Type B pancreatic cell (in vitro differentiated cells): ENCODE measurements at regions not wholly inside any gene's neighbourhood (a gene's known extent, or its start where the extent isn't known, plus 50 kb on each side); places are given as distances from the start of the nearest gene placed in this dataset.

Experiments
- DNase-seq: peaks from one replicate; pipeline ENCODE4 v3.0.0; 2021; ENCODE audit warnings: mixed read lengths; ENCODE audit not compliant: unreplicated experiment; ENCODE audit errors: extremely low spot score
- H3K27ac Mint-ChIP-seq: 2 replicates; pipeline ENCODE4 v1.8.0; 2021; ENCODE audit warnings: mild to moderate bottlenecking, mixed read lengths
- H3K27me3 Mint-ChIP-seq: 2 replicates; pipeline ENCODE4 v1.8.0; 2021; ENCODE audit warnings: mixed read lengths
- H3K36me3 Mint-ChIP-seq: 2 replicates; pipeline ENCODE4 v1.8.0; 2021; ENCODE audit warnings: mixed read lengths
- H3K4me1 Mint-ChIP-seq: one replicate; pipeline ENCODE4 v1.8.0; 2021; ENCODE audit warnings: mixed read lengths; ENCODE audit not compliant: unreplicated experiment
- H3K4me3 Mint-ChIP-seq: 2 replicates; pipeline ENCODE4 v1.8.0; 2021; ENCODE audit warnings: mild to moderate bottlenecking, mixed read lengths
- H3K9me3 Mint-ChIP-seq: 2 replicates; pipeline ENCODE4 v1.8.0; 2021; ENCODE audit warnings: mixed read lengths
- CTCF ChIP-seq: fragments of 200-600 bp; sonication (generic); conservative IDR thresholded peaks from 2 replicates; pipeline ENCODE4 v1.5.0; 2021; ENCODE audit warnings: antibody characterized with exemption, mild to moderate bottlenecking

- H3K9me3 Mint-ChIP-seq: no peaks in the 10 kb centered on the region
- peaks cover 32% of the 10 kb centered on the region for H3K4me1 Mint-ChIP-seq
- no peaks in the 10 kb centered on the region for H3K36me3 Mint-ChIP-seq
- H3K27ac Mint-ChIP-seq: no peak overlapping the region
- no peak for DNase-seq
- no peak for TF ChIP-seq CTCF
- no peak overlapping the region for H3K4me3 Mint-ChIP-seq
- H3K27me3 Mint-ChIP-seq: peaks cover 6% of the 10 kb centered on the region
Observed at GRCh38 chr5:158116965-158117364, 258.0 kb upstream of the CLINT1 start.

- H3K27ac Mint-ChIP-seq: no peak overlapping the region
- no peaks in the 10 kb centered on the region for H3K36me3 Mint-ChIP-seq
- H3K9me3 Mint-ChIP-seq: no peaks in the 10 kb centered on the region
- peaks cover 31% of the 10 kb centered on the region for H3K4me1 Mint-ChIP-seq
- no peak overlapping the region for H3K4me3 Mint-ChIP-seq
- DNase-seq: no peak
- TF ChIP-seq CTCF: no peak
- H3K27me3 Mint-ChIP-seq: peaks cover 6% of the 10 kb centered on the region
Observed at GRCh38 chr5:158115468-158115867, 256.5 kb upstream of the CLINT1 start.

- H3K36me3 Mint-ChIP-seq: no peaks in the 10 kb centered on the region
- no peak overlapping the region for H3K27ac Mint-ChIP-seq
- no peaks in the 10 kb centered on the region for H3K9me3 Mint-ChIP-seq
- H3K27me3 Mint-ChIP-seq: no peaks in the 10 kb centered on the region
- H3K4me1 Mint-ChIP-seq: peaks cover 12% of the 10 kb centered on the region
- TF ChIP-seq CTCF: no peak
- H3K4me3 Mint-ChIP-seq: no peak overlapping the region
- no peak for DNase-seq
Observed at GRCh38 chr5:158108177-158108576, 249.2 kb upstream of the CLINT1 start.

GRCh38 chr5:158100373-158100888, 241.5 kb upstream of the CLINT1 start:
- peaks cover 15% of the 10 kb centered on the region for H3K27me3 Mint-ChIP-seq
- TF ChIP-seq CTCF: no peak
- no peak overlapping the region for H3K4me3 Mint-ChIP-seq
- H3K9me3 Mint-ChIP-seq: no peaks in the 10 kb centered on the region
- H3K27ac Mint-ChIP-seq: no peak overlapping the region
- no peaks in the 10 kb centered on the region for H3K4me1 Mint-ChIP-seq
- DNase-seq: no peak
- no peaks in the 10 kb centered on the region for H3K36me3 Mint-ChIP-seq

GRCh38 chr5:158099571-158100105, 240.7 kb upstream of the CLINT1 start:
- Mint-ChIP-seq H3K4me3 (no peak overlapping the region), H3K4me1 (no peaks in the 10 kb centered on the region), H3K9me3 (no peaks in the 10 kb centered on the region), H3K27me3 (peaks cover 15% of the 10 kb centered on the region), H3K36me3 (no peaks in the 10 kb centered on the region), H3K27ac (no peak overlapping the region)
- DNase-seq: no peak
- TF ChIP-seq CTCF: no peak

- Mint-ChIP-seq H3K4me1 (no peaks in the 10 kb centered on the region), H3K4me3 (no peak overlapping the region), H3K27ac (no peak overlapping the region), H3K36me3 (no peaks in the 10 kb centered on the region), H3K27me3 (peaks cover 11% of the 10 kb centered on the region), H3K9me3 (no peaks in the 10 kb centered on the region)
- no peak for TF ChIP-seq CTCF
- DNase-seq: no peak
Observed at GRCh38 chr5:158096835-158097234, 237.9 kb upstream of the CLINT1 start.
